ENCODE measurements at regions not wholly inside any gene's neighbourhood (a gene's known extent, or its start where the extent isn't known, plus 50 kb on each side); places are given as distances from the start of the nearest gene placed in this dataset.

DNA sequence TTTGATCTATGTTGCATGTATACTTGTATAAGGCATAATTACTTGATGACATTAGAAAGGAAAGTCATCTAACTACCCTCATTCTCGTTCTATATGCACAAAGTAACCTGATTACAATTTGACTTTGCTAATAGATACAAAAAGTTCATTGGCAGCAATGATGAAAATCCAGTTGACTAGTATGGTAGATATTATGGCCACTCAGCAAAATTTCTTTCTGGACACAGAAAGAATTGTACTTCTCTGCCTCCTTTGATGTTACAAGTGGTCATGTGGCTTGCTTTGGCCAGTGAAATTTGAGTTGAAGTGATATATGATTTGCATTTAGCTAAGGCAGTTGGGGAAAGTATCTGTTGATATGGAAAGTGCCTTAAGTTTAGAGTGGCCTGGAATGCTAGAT is 723.7 kb upstream of the ARRDC3 start:
- DNase-seq (no peak), FAIRE-seq (no peak)
- Histone ChIP-seq H3K27me3 (ENCODE audit: control insufficient read depth, insufficient read depth, low read length) (no peaks in the 10 kb centered on the region), H3K9me3 (ENCODE audit: control insufficient read depth in 2 of 3, insufficient read depth in 1 of 3, low read length in 3 of 3) (no peaks in the 10 kb centered on the region), H3K27ac (ENCODE audit: low read depth in 2 of 2, low read length in 2 of 2) (no peak overlapping the region), H3K4me3 (ENCODE audit: low read length in 3 of 3) (no peak overlapping the region), H3K9ac (ENCODE audit: low read length in 3 of 3) (no peak overlapping the region), H3K4me1 (ENCODE audit: control insufficient read depth in 2 of 3, insufficient read depth in 2 of 3, low read depth in 1 of 3, low read length in 3 of 3) (no peaks in the 10 kb centered on the region), H3K36me3 (ENCODE audit: control insufficient read depth in 2 of 3, insufficient read depth in 3 of 3, low read length in 3 of 3) (no peaks in the 10 kb centered on the region)
- TF ChIP-seq CTCF (IDR thresholded peaks at IDR 0.05; ENCODE audit: borderline replicate concordance, extremely low read depth, insufficient read depth) = no peak
- intact Hi-C loops (cut with DNase I) = no loop called here

DNA sequence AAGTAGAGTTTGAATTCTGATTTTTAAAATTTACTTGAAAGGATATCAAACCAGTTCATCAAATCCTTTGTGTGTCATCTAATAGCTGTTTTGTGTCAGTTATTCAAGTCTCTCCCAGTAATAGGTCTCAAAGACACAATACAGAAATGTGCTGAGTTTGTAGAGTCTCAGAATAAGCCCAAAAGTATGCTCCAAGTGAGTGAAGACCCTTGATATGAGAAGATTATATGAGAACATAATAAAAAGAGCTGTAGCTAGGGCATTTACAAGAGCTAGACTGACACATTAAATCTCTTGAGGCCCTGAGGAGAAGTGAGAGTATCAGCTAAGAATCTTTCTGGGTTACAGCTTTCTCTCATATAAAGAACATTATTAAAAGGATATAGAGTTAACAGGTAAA is 721.0 kb upstream of the ARRDC3 start:
- H3K9ac ChIP-seq (ENCODE audit: low read length in 3 of 3) = no peak overlapping the region
- H3K36me3 ChIP-seq (ENCODE audit: control insufficient read depth in 2 of 3, insufficient read depth in 3 of 3, low read length in 3 of 3) = no peaks in the 10 kb centered on the region
- intact Hi-C loops (cut with DNase I) = no loop called here
- no peak for TF ChIP-seq CTCF (IDR thresholded peaks at IDR 0.05; ENCODE audit: borderline replicate concordance, extremely low read depth, insufficient read depth)
- H3K4me3 ChIP-seq (ENCODE audit: low read length in 3 of 3) = no peak overlapping the region
- DNase-seq (no peak), FAIRE-seq (no peak)
- H3K4me1 ChIP-seq (ENCODE audit: control insufficient read depth in 2 of 3, insufficient read depth in 2 of 3, low read depth in 1 of 3, low read length in 3 of 3) = no peaks in the 10 kb centered on the region
- H3K27me3 ChIP-seq (ENCODE audit: control insufficient read depth, insufficient read depth, low read length) = no peaks in the 10 kb centered on the region
- H3K9me3 ChIP-seq (ENCODE audit: control insufficient read depth in 2 of 3, insufficient read depth in 1 of 3, low read length in 3 of 3) = no peaks in the 10 kb centered on the region
- no peak overlapping the region for H3K27ac ChIP-seq (ENCODE audit: low read depth in 2 of 2, low read length in 2 of 2)

GRCh38 chr5:92102313-92102712 is 719.2 kb upstream of the ARRDC3 start:
- H3K36me3 ChIP-seq (ENCODE audit: control insufficient read depth in 2 of 3, insufficient read depth in 3 of 3, low read length in 3 of 3) = no peaks in the 10 kb centered on the region
- FAIRE-seq = no peak
- TF ChIP-seq CTCF (IDR thresholded peaks at IDR 0.05; ENCODE audit: borderline replicate concordance, extremely low read depth, insufficient read depth) = no peak

GRCh38 chr5:92092239-92092638 is 709.1 kb upstream of the ARRDC3 start:
- intact Hi-C loops (cut with DNase I) = no loop called here
- no peak overlapping the region for H3K27ac ChIP-seq (ENCODE audit: low read depth in 2 of 2, low read length in 2 of 2)
- no peaks in the 10 kb centered on the region for H3K27me3 ChIP-seq (ENCODE audit: control insufficient read depth, insufficient read depth, low read length)
- FAIRE-seq (no peak), DNase-seq (no peak)
- no peaks in the 10 kb centered on the region for H3K4me1 ChIP-seq (ENCODE audit: control insufficient read depth in 2 of 3, insufficient read depth in 2 of 3, low read depth in 1 of 3, low read length in 3 of 3)
- TF ChIP-seq CTCF (IDR thresholded peaks at IDR 0.05; ENCODE audit: borderline replicate concordance, extremely low read depth, insufficient read depth) = no peak
- H3K9me3 ChIP-seq (ENCODE audit: control insufficient read depth in 2 of 3, insufficient read depth in 1 of 3, low read length in 3 of 3) = no peaks in the 10 kb centered on the region
- no peak overlapping the region for H3K9ac ChIP-seq (ENCODE audit: low read length in 3 of 3)
- no peak overlapping the region for H3K4me3 ChIP-seq (ENCODE audit: low read length in 3 of 3)
- H3K36me3 ChIP-seq (ENCODE audit: control insufficient read depth in 2 of 3, insufficient read depth in 3 of 3, low read length in 3 of 3) = no peaks in the 10 kb centered on the region

More at GRCh38 chr5:92102313-92102712, 719.2 kb upstream of the ARRDC3 start:
- H3K27me3 ChIP-seq (ENCODE audit: control insufficient read depth, insufficient read depth, low read length) = no peaks in the 10 kb centered on the region
- H3K9me3 ChIP-seq (ENCODE audit: control insufficient read depth in 2 of 3, insufficient read depth in 1 of 3, low read length in 3 of 3) = no peaks in the 10 kb centered on the region
- intact Hi-C loops (cut with DNase I) = no loop called here
- no peak overlapping the region for H3K4me3 ChIP-seq (ENCODE audit: low read length in 3 of 3)
- no peak overlapping the region for H3K27ac ChIP-seq (ENCODE audit: low read depth in 2 of 2, low read length in 2 of 2)
- H3K9ac ChIP-seq (ENCODE audit: low read length in 3 of 3) = no peak overlapping the region
- no peak for DNase-seq
- no peaks in the 10 kb centered on the region for H3K4me1 ChIP-seq (ENCODE audit: control insufficient read depth in 2 of 3, insufficient read depth in 2 of 3, low read depth in 1 of 3, low read length in 3 of 3)
